ENCODE measurements at regions not wholly inside any gene's neighbourhood (a gene's known extent, or its start where the extent isn't known, plus 50 kb on each side); places are given as distances from the start of the nearest gene placed in this dataset.

- TF ChIP-seq OSR1 (CRISPR knock-in tag; IDR thresholded peaks at IDR 0.05): no peak
- no peak for TF ChIP-seq CSRNP3 (CRISPR knock-in tag; IDR thresholded peaks at IDR 0.05)
- no peak for TF ChIP-seq SNAI2 (CRISPR knock-in tag; IDR thresholded peaks at IDR 0.05)
- no peak for TF ChIP-seq ZNF70 (CRISPR knock-in tag; IDR thresholded peaks at IDR 0.05)
- TF ChIP-seq PATZ1 (CRISPR knock-in tag; IDR thresholded peaks at IDR 0.05; ENCODE audit: borderline replicate concordance): no peak
- TF ChIP-seq ZFP30 (CRISPR knock-in tag; IDR thresholded peaks at IDR 0.05): no peak
- ATAC-seq: no peak
These were observed 487.2 kb upstream of the RASGRP1 start for GRCh38 chr15:39051626-39052322.

DNA sequence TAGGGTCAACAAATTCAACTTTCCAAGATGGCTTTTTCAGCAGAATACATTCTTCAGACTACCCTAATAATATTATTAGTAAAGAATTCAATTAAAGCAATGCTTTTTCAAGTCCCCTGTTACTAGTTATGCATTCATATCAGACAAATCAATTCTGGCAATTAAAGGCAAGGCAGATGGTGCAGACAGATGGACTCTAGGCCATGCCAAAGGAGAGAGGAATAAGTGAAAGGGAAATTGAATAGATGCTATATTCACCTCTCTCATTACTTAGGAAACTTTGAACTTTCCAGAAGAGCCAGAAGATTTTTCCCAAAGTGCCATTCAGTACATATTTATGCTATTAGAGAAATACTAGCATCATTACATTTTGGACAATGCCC, 487.7 kb upstream of the RASGRP1 start:
- ATAC-seq: no peak
- TF ChIP-seq ISL1 (CRISPR knock-in tag; IDR thresholded peaks at IDR 0.05) (no peak), POU6F1 (CRISPR knock-in tag; IDR thresholded peaks at IDR 0.05; ENCODE audit: borderline replicate concordance, low read depth) (no peak), OSR1 (CRISPR knock-in tag; IDR thresholded peaks at IDR 0.05) (no peak), CREB5 (CRISPR knock-in tag; IDR thresholded peaks at IDR 0.05; ENCODE audit: low read depth) (no peak), ARNTL (CRISPR knock-in tag; IDR thresholded peaks at IDR 0.05; ENCODE audit: borderline replicate concordance, low read depth) (no peak), TOX (CRISPR knock-in tag; IDR thresholded peaks at IDR 0.05; ENCODE audit: borderline replicate concordance) (no peak), ZNF565 (CRISPR knock-in tag; conservative IDR thresholded peaks at IDR 0.05; ENCODE audit: low read depth) (no peak), TCF4 (CRISPR knock-in tag; IDR thresholded peaks at IDR 0.05; ENCODE audit: borderline replicate concordance) (no peak), ZNF8 (CRISPR knock-in tag; IDR thresholded peaks at IDR 0.05) (no peak), PATZ1 (CRISPR knock-in tag; IDR thresholded peaks at IDR 0.05; ENCODE audit: borderline replicate concordance) (no peak), CSDC2 (CRISPR knock-in tag; IDR thresholded peaks at IDR 0.05) (no peak), ZFP3 (CRISPR knock-in tag; IDR thresholded peaks at IDR 0.05) (no peak), ZC3H10 (CRISPR knock-in tag; IDR thresholded peaks at IDR 0.05) (no peak), ZFP30 (CRISPR knock-in tag; IDR thresholded peaks at IDR 0.05) (no peak), PPARA (CRISPR knock-in tag; IDR thresholded peaks at IDR 0.05; ENCODE audit: borderline replicate concordance) (no peak)

DNA sequence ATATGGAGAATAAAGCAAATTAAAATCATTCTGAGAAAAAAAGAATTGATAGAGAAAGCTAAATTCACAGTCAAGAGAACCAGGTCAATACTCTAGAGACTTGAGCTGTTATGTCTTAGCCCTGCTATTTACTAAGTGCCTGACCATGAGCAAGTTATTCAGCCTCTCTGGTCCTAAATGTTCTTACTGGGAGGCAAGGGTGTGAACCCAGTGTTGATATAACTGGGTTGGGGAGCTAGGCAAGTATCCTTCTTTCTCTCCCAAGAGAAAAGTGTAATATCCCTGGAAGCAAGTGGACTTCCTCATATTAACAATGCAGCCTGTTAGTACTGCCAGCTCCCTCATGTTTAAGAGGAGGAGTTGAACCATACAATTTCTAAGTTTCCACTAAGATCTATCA, 488.9 kb upstream of the RASGRP1 start:
- TF ChIP-seq GLIS3 (CRISPR knock-in tag; IDR thresholded peaks at IDR 0.05) (no peak), BACH2 (CRISPR knock-in tag; IDR thresholded peaks at IDR 0.05; ENCODE audit: borderline replicate concordance) (no peak), PPARA (CRISPR knock-in tag; IDR thresholded peaks at IDR 0.05; ENCODE audit: borderline replicate concordance) (no peak), CREB5 (CRISPR knock-in tag; IDR thresholded peaks at IDR 0.05; ENCODE audit: low read depth) (no peak)
- ATAC-seq: no peak
